A673 (cell line): ENCODE measurements at regions not wholly inside any gene's neighbourhood (a gene's known extent, or its start where the extent isn't known, plus 50 kb on each side); places are given as distances from the start of the nearest gene placed in this dataset.
"Not testable (repeated sequence)": the region's sequence is repeated elsewhere in the genome, so short reads cannot be mapped to it uniquely, and the experiment has no call there.

ENCODE experiments used
- BruUV-seq: library from RNA; stranded (reverse); fragments of 400-500 nt; replicated peaks from 2 replicates; lab custom pipeline; 2021; lab: Mats Ljungman, UMichigan
- CTCF ChIA-PET: fragments of 300-600 bp; sonication (Branson Sonifier 250); formaldehyde crosslinking; loops from one replicate; lab custom pipeline; 2022; ENCODE audit warnings: antibody characterized with exemption; lab: Charles Lee
- POLR2A ChIA-PET: fragments of 300-600 bp; sonication (Branson Sonifier 250); formaldehyde crosslinking; loops from one replicate; lab custom pipeline; 2022; ENCODE audit warnings: antibody characterized with exemption; ENCODE audit not compliant: low non-redundant PET; lab: Charles Lee
- DNase-seq: peaks from one replicate; pipeline ENCODE4 v3.0.0-alpha.2; 2015; ENCODE audit warnings: low spot score
- H3K27ac ChIP-seq: fragments of 200-600 bp; sonication (generic); 2 replicates; pipeline ENCODE4 v1.5.1; 2016; ENCODE audit warnings: mixed run types, low read depth, mild to moderate bottlenecking, mixed read lengths, antibody characterized with exemption, low read length; ENCODE audit not compliant: poor library complexity, severe bottlenecking
- H3K27me3 ChIP-seq: fragments of 200-600 bp; sonication (generic); replicated peaks from 2 replicates; pipeline ENCODE4 v1.6.1; 2017; ENCODE audit warnings: mixed run types, low read depth, mild to moderate bottlenecking, mixed read lengths, antibody characterized with exemption, low read length; ENCODE audit not compliant: insufficient read depth, poor library complexity
- H3K36me3 ChIP-seq: fragments of 200-600 bp; sonication (generic); 2 replicates; pipeline ENCODE4 v1.6.1; 2016; ENCODE audit warnings: mixed run types, mild to moderate bottlenecking, mixed read lengths, antibody characterized with exemption, low read length; ENCODE audit not compliant: insufficient read depth, poor library complexity, severe bottlenecking
- H3K4me1 ChIP-seq: fragments of 200-600 bp; sonication (generic); 2 replicates; pipeline ENCODE4 v1.6.1; 2017; ENCODE audit warnings: mixed run types, mild to moderate bottlenecking, mixed read lengths, antibody characterized with exemption, low read length; ENCODE audit not compliant: insufficient read depth, poor library complexity, severe bottlenecking
- H3K4me3 ChIP-seq: fragments of 200-600 bp; sonication (generic); 2 replicates; pipeline ENCODE4 v1.5.1; 2016; ENCODE audit warnings: low read depth, mixed run types, mild to moderate bottlenecking, mixed read lengths, low read length; ENCODE audit not compliant: poor library complexity, severe bottlenecking
- H3K9me3 ChIP-seq: fragments of 200-600 bp; sonication (generic); 2 replicates; pipeline ENCODE4 v1.6.1; 2016; ENCODE audit warnings: mixed run types, low read depth, mild to moderate bottlenecking, mixed read lengths, antibody characterized with exemption, low read length; ENCODE audit not compliant: poor library complexity, severe bottlenecking
- EZH2 ChIP-seq: fragments of 200-600 bp; sonication (generic); IDR thresholded peaks from 2 replicates; pipeline ENCODE4 v1.6.1; 2017; ENCODE audit warnings: borderline replicate concordance, low read depth, mild to moderate bottlenecking, mixed read lengths, antibody characterized with exemption, low read length; ENCODE audit not compliant: poor library complexity, severe bottlenecking
- intact Hi-C: fragments of 100-400 bp; cut with micrococcal nuclease; formaldehyde crosslinking; loops from one replicate; pipeline ENCODE4 v1.10.0; 2022; ENCODE audit not compliant: unreplicated experiment
- TF ChIP-seq, protein P1 (sequence below): fragments of 300-800, 200-600 bp; sonication (generic); conservative IDR thresholded peaks from 2 replicates; pipeline ENCODE4 v1.5.1; 2017; ENCODE audit warnings: low read depth, mild to moderate bottlenecking, antibody characterized with exemption, low read length, moderate library complexity, mixed read lengths

DNA sequence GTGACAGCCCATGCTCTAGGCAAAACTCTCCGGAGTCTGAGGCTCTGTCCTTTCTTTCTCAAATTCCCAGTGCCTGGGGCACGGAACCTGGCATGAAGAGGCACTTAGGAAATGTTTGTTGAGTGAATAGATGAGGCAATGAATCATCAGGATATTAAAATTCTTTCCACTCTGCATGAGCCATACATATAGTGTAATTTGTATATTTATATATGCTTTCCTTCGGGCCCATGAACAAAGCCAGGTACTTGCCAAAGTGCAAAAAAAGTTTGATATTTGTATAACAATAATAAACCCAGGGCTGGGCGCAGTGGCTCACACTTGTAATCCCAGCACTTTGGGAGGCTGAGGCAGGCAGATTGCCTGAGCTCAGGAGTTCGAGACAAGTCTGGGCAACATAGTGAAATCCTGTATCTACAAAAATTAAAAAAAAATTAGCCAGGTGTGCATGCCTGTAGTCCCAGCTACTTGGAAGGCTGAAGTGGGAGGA, 212.3 kb upstream of the ZNF217 start:
- CTCF ChIA-PET, result no interaction called here
- POLR2A ChIA-PET, result no interaction called here
- Histone ChIP-seq H3K27ac (no peak overlapping the region), H3K36me3 (no peaks in the 10 kb centered on the region), H3K27me3 (no peaks in the 10 kb centered on the region), H3K9me3 (no peaks in the 10 kb centered on the region), H3K4me1 (peaks cover 21% of the 10 kb centered on the region), H3K4me3 (no peak overlapping the region)
- no peak for TF ChIP-seq EZH2
- TF ChIP-seq, protein P1, sequence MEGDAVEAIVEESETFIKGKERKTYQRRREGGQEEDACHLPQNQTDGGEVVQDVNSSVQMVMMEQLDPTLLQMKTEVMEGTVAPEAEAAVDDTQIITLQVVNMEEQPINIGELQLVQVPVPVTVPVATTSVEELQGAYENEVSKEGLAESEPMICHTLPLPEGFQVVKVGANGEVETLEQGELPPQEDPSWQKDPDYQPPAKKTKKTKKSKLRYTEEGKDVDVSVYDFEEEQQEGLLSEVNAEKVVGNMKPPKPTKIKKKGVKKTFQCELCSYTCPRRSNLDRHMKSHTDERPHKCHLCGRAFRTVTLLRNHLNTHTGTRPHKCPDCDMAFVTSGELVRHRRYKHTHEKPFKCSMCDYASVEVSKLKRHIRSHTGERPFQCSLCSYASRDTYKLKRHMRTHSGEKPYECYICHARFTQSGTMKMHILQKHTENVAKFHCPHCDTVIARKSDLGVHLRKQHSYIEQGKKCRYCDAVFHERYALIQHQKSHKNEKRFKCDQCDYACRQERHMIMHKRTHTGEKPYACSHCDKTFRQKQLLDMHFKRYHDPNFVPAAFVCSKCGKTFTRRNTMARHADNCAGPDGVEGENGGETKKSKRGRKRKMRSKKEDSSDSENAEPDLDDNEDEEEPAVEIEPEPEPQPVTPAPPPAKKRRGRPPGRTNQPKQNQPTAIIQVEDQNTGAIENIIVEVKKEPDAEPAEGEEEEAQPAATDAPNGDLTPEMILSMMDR, result no peak
- BruUV-seq, result no TSS peak
- DNase-seq, result peak; percentile 19
- intact Hi-C loops, result no loop called here

DNA sequence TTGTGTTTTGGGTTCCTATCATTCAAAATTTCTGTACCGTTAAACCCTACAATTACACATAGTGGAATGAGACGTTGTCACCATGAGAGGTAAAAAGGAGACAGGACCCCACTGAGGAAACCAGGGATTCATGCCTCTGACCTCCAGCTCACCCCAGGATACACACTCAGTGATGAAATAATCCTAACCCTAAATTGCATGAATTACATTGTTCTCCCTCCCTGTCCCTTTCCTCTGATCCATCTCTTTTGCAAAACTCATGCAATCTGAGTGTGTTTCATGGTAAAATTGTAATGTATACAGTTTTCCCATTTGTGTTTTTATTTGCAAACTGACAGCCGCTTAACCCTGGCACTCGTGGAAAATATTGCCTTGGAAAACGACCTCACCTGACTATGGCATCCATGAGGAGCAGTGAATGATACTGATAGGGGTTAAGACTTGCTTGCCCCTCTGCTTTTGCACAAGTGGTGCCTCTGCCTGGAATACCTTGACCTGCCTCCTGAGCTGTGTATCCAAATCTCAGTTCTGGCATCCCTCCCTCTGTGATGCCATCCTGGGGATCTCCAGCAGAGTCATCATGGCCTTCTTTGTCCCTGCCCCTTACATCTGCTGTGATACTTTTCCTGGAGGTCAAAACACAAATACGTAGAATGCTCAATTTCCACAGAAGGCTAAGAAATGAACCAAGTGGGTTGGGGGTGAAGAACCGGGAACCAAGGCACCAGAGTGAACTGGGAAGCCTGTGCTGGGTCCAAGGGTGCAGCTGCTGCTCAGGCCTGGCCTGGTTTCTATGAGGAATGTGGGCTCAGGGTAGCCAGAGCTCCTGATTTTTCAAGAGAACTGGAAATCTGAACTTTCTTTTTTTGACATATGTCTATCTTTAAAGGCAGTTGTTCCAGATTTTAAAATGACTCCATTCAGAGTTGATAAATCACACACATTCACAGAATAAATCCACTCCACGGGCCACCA, 211.6 kb upstream of the ZNF217 start:
- BruUV-seq, result no TSS peak

DNA sequence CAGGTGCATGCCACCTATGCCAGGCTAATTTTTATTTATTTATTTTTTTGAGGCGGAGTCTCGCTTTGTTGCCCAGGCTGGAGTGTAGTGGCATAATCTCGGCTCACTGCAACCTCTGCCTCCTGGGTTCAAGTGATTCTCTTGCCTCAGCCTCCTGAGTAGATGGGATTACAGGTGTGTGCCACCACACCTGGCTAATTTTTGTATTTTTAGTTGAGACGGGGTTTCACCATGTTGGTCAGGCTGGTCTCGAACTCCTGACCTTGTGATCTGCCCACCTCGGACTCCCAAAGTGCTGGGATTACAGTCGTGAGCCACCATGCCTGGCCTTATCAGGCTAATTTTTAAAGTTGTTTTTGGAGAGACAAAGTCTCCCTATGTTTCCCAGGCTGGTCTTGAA, 210.7 kb upstream of the ZNF217 start:
- H3K4me3 ChIP-seq, DNase-seq, H3K36me3 ChIP-seq, H3K9me3 ChIP-seq, CTCF ChIA-PET, H3K4me1 ChIP-seq, H3K27ac ChIP-seq, POLR2A ChIA-PET, BruUV-seq, H3K27me3 ChIP-seq, intact Hi-C loops: not testable (repeated sequence)

More for the DNA sequence above, 211.6 kb upstream of the ZNF217 start:
- Histone ChIP-seq H3K4me3 (no peak overlapping the region), H3K27me3 (no peaks in the 10 kb centered on the region), H3K27ac (no peak overlapping the region), H3K9me3 (no peaks in the 10 kb centered on the region), H3K4me1 (peaks cover 14% of the 10 kb centered on the region), H3K36me3 (no peaks in the 10 kb centered on the region)
- CTCF ChIA-PET, result no interaction called here
- intact Hi-C loops, result no loop called here
- POLR2A ChIA-PET, result no interaction called here
- no peak for DNase-seq
- TF ChIP-seq EZH2, result no peak
- TF ChIP-seq, protein P1, result no peak
